GM21619 (cell line): ENCODE measurements at regions not wholly inside any gene's neighbourhood (a gene's known extent, or its start where the extent isn't known, plus 50 kb on each side); places are given as distances from the start of the nearest gene placed in this dataset.

Experiments used
- ATAC-seq: cut with Tn5 transposase; IDR thresholded peaks from one replicate; pipeline ENCODE4 v1.9.1; 2021; ENCODE audit not compliant: unreplicated experiment

DNA sequence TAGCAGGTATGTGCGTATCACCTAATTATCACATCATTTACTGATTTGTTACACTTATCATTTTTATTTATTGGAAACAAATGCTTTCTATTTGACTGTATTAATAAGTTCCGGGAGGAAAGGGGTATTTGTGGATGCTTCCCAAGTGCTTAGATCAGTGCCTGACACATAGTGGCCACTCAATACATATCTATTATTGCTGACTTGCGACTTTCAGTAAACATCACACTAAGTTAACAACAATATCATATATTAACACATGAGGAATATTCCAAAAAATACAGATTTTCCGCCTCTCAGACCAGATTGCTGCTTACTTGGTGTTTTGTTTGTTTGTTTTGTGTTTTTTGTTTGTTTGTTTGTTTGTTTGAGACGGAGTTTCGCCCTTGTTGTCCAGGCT is 52.6 kb upstream of the ZFP42 start:
- no peak for ATAC-seq

DNA sequence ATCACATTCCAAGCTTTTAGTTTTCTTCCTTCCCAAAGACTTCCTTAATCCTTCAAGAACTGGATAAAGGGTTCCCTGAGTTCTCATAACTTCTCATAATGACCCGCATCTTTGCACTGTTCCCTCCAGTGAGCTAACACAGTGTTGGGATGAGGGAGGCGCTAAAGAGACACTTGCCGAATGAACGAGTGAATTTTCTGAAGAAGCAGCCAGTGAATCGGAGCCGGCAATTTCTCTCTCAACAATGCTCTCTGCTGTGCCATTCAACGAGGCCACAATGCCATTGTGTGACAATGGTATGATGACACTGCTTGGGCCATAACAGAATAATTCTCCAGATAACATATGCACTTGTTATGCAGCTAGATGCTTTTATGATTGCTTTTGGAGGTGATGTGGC is 51.4 kb upstream of the ZFP42 start:
- no peak for ATAC-seq
